K562 (cell line): ENCODE measurements at regions not wholly inside any gene's neighbourhood (a gene's known extent, or its start where the extent isn't known, plus 50 kb on each side); places are given as distances from the start of the nearest gene placed in this dataset.

Experiments used
- ATAC-seq: fragments of 200-7000 bp; cut with Tn5 transposase; 3 replicates; pipeline ENCODE4 v1.9.1; 2020; ENCODE audit warnings: moderate library complexity
- BruUV-seq: library from RNA; stranded (reverse); fragments of 400-500 nt; replicated peaks from 2 replicates; lab custom pipeline; 2021; lab: Mats Ljungman, UMichigan
- CTCF ChIA-PET: fragments of 300-600 bp; formaldehyde crosslinking; extraction: SDS; loops from one replicate; lab custom pipeline; 2021; ENCODE audit warnings: low intra/inter-chr PET ratio; lab: Yijun Ruan, JAX
- POLR2A ChIA-PET: fragments of 300-600, 350-650 bp; sonication (Branson Sonifier 250); formaldehyde crosslinking; extraction: SDS; loops from one replicate; lab custom pipeline; 2021; ENCODE audit warnings: antibody characterized with exemption, inconsistent platforms; lab: Yijun Ruan, JAX
- DNase-seq, 4 experiments: peaks; one replicate each; pipeline versions ENCODE4 v3.0.0 to v3.0.0-alpha.2; 2011 to 2018; ENCODE audit warnings: low spot score in 3 of 4, mixed read lengths in 3 of 4; ENCODE audit errors: extremely low read depth in 1 of 4
- FAIRE-seq: peaks from 2 replicates; lab custom pipeline; 2011; peaks lifted over from hg19 to GRCh38; lab: Jason Lieb, UNC
- H2AFZ ChIP-seq: 2 replicates; pipeline ENCODE4 v1.6.0; 2011; ENCODE audit warnings: low read depth, low read length, control low read depth, inconsistent platforms
- H3K27ac ChIP-seq: fragments of 200-600 bp; 3 replicates; pipeline ENCODE4 v1.8.0; 2011; ENCODE audit warnings: low read depth, mild to moderate bottlenecking, control low read depth, inconsistent platforms, low read length, moderate library complexity, mixed read lengths; ENCODE audit errors: extremely low read depth
- H3K27me3 ChIP-seq, 2 experiments: fragments of 300-600 bp in 1 of 2; 2 replicates in 1 of 2; 3 replicates in 1 of 2; pipeline versions ENCODE4 v1.6.0 to v1.8.0; 2011; ENCODE audit warnings: inconsistent platforms in 2 of 2, low read length in 2 of 2, mild to moderate bottlenecking in 1 of 2, mixed read lengths in 1 of 2, moderate library complexity in 1 of 2; ENCODE audit not compliant: control insufficient read depth in 2 of 2, insufficient read depth in 2 of 2
- H3K36me3 ChIP-seq: fragments of 300-600 bp; 3 replicates; pipeline ENCODE4 v1.8.0; 2011; ENCODE audit warnings: mild to moderate bottlenecking, low read length, inconsistent platforms; ENCODE audit not compliant: control insufficient read depth, insufficient read depth
- H3K4me1 ChIP-seq, 2 experiments: fragments of 200-600 bp in 1 of 2; replicated peaks in 1 of 2; 2 replicates in 1 of 2; 3 replicates in 1 of 2; pipeline versions ENCODE4 v1.5.1 to v1.8.0; 2011; ENCODE audit warnings: inconsistent platforms in 2 of 2, low read length in 2 of 2, mild to moderate bottlenecking in 1 of 2, mixed read lengths in 1 of 2, moderate library complexity in 1 of 2; ENCODE audit not compliant: control insufficient read depth in 2 of 2, insufficient read depth in 2 of 2
- H3K4me2 ChIP-seq: 2 replicates; pipeline ENCODE4 v1.6.1; 2011; ENCODE audit warnings: low read length, control low read depth, inconsistent platforms, mixed read lengths; ENCODE audit not compliant: insufficient read depth
- H3K4me3 ChIP-seq: fragments of 200-600 bp; sonication (generic), shearing (Covaris generic); 2 replicates; pipeline ENCODE4 v1.5.1; 2016; ENCODE audit warnings: control low read depth, inconsistent platforms
- H3K79me2 ChIP-seq: fragments of 200-600 bp; 3 replicates; pipeline ENCODE4 v1.8.0; 2011; ENCODE audit warnings: low read length, inconsistent platforms; ENCODE audit not compliant: control insufficient read depth, insufficient read depth
- H3K9ac ChIP-seq, 2 experiments: 2 replicates each; pipeline versions ENCODE4 v1.6.0 to v1.6.1; 2011; ENCODE audit warnings: low read depth in 2 of 2, low read length in 2 of 2, control low read depth in 1 of 2, inconsistent platforms in 1 of 2, mild to moderate bottlenecking in 1 of 2, mixed read lengths in 1 of 2; ENCODE audit not compliant: insufficient read depth in 1 of 2
- H3K9me1 ChIP-seq: one replicate; pipeline ENCODE4 v1.6.0; 2011; ENCODE audit warnings: inconsistent platforms, mild to moderate bottlenecking, low read length, moderate library complexity; ENCODE audit not compliant: control insufficient read depth, insufficient read depth
- H3K9me3 ChIP-seq: replicated peaks from 2 replicates; pipeline ENCODE4 v1.5.1; 2011; ENCODE audit warnings: low read depth, low read length, inconsistent platforms; ENCODE audit not compliant: control insufficient read depth, insufficient read depth
- H4K20me1 ChIP-seq: replicated peaks from 2 replicates; pipeline ENCODE4 v1.6.1; 2011; ENCODE audit warnings: low read length, inconsistent platforms, mixed read lengths; ENCODE audit not compliant: control insufficient read depth, insufficient read depth
- ARID4B ChIP-seq: sonication (generic); formaldehyde crosslinking; IDR thresholded peaks from 2 replicates; pipeline ENCODE4 v1.8.0; 2022; ENCODE audit warnings: mild to moderate bottlenecking, missing genetic modification reagents
- BCLAF1 ChIP-seq, 2 experiments: fragments of 450-650 bp in 1 of 2; IDR thresholded peaks; 2 replicates each; pipeline ENCODE4 v1.6.1; 2011 to 2017; ENCODE audit warnings: low read depth in 2 of 2, antibody characterized with exemption in 1 of 2, borderline replicate concordance in 1 of 2, low read length in 1 of 2, mild to moderate bottlenecking in 1 of 2, mixed read lengths in 1 of 2; ENCODE audit not compliant: control insufficient read depth in 1 of 2
- EHMT2 ChIP-seq: fragments of 450-650 bp; IDR thresholded peaks from 2 replicates; pipeline ENCODE4 v1.6.1; 2018; ENCODE audit warnings: antibody characterized with exemption
- HDAC3 ChIP-seq: fragments of 450-650 bp; IDR thresholded peaks from 2 replicates; pipeline ENCODE4 v1.6.1; 2018; ENCODE audit warnings: borderline replicate concordance, mild to moderate bottlenecking, moderate library complexity; ENCODE audit not compliant: partially characterized antibody
- POLR2G ChIP-seq: fragments of 200-400 bp; formaldehyde crosslinking; IDR thresholded peaks from 2 replicates; pipeline ENCODE4 v1.6.1; 2017; ENCODE audit warnings: low read depth, mild to moderate bottlenecking, antibody characterized with exemption, low read length, moderate library complexity
- TSHZ1 ChIP-seq: fragments of 250-450 bp; sonication (Bioruptor Pico); IDR thresholded peaks from 2 replicates; pipeline ENCODE4 v1.4.0; 2020; ENCODE audit warnings: mild to moderate bottlenecking, moderate library complexity
- ZNF280A ChIP-seq: fragments of 450-650 bp; IDR thresholded peaks from 2 replicates; pipeline ENCODE4 v1.6.1; 2018; ENCODE audit warnings: mild to moderate bottlenecking, low read depth; ENCODE audit not compliant: partially characterized antibody
- ZNF76 ChIP-seq: fragments of 250-450 bp; sonication (Bioruptor Pico); IDR thresholded peaks from 2 replicates; pipeline ENCODE4 v1.4.0; 2020; ENCODE audit warnings: mild to moderate bottlenecking, moderate library complexity, borderline replicate concordance
- WGBS: fragments of 100-300 bp; shearing (Covaris generic); methylation state at CpG from one replicate; pipeline ENCODE4 v1.1.6; 2016; ENCODE audit warnings: low coverage, mixed read lengths; ENCODE audit not compliant: insufficient coverage; ENCODE audit errors: missing lambda C conversion rate; 5-methylcytosine and 5-hydroxymethylcytosine counted together
- in situ Hi-C: fragments of 300-500 bp; cut with MboI; formaldehyde crosslinking; loops from 4 replicates; pipeline ENCODE4 v1.15.0; 2018; ENCODE audit warnings: inconsistent platforms, mixed read lengths
- intact Hi-C: fragments of 100-400 bp; cut with micrococcal nuclease; formaldehyde crosslinking; loops from 2 replicates; pipeline ENCODE4 v1.14.2; 2022

- no peaks in the 10 kb centered on the region for H3K27me3 ChIP-seq
- no peak for TF ChIP-seq ZNF280A
- no peak for TF ChIP-seq TSHZ1 (CRISPR knock-in tag)
- TF ChIP-seq BCLAF1 (IDR thresholded peaks at IDR 0.05; ENCODE audit: borderline replicate concordance in 1 of 2, control insufficient read depth in 1 of 2, low read depth in 2 of 2, low read length in 1 of 2) = no peak
- TF ChIP-seq POLR2G = no peak
- no peak for TF ChIP-seq ZNF76 (CRISPR knock-in tag)
- TF ChIP-seq ARID4B (CRISPR knock-in tag) = no peak
- TF ChIP-seq HDAC3 = no peak
- TF ChIP-seq EHMT2 = no peak
Observed at GRCh38 chr7:19620470-19620869, 88.4 kb downstream of the POLR1F start.

More at GRCh38 chr7:19620470-19620869, 88.4 kb downstream of the POLR1F start:
- H3K27ac ChIP-seq = no peak overlapping the region
- no peaks in the 10 kb centered on the region for H3K36me3 ChIP-seq
- in situ Hi-C loops (no loop called here), intact Hi-C loops (no loop called here)
- FAIRE-seq = no peak
- H3K9ac ChIP-seq = no peak overlapping the region
- DNase-seq = no peak
- H4K20me1 ChIP-seq = no peaks in the 10 kb centered on the region
- no peaks in the 10 kb centered on the region for H3K4me1 ChIP-seq
- no peaks in the 10 kb centered on the region for H3K9me1 ChIP-seq
- H3K9me3 ChIP-seq = 0 out of 2 replicates have a peak, but pooled peaks cover 2% of the 10 kb centered on the region
- no peak overlapping the region for H3K4me3 ChIP-seq
- no peak for ATAC-seq
- H3K79me2 ChIP-seq = no peaks in the 10 kb centered on the region
- no peak overlapping the region for H2AFZ ChIP-seq
- 0% methylated on average over 2 of the region's 2 CpGs for WGBS
- POLR2A ChIA-PET = no interaction called here
- H3K4me2 ChIP-seq = no peak overlapping the region
- BruUV-seq = no TSS peak
- CTCF ChIA-PET = no interaction called here
